HUES48 (cell line): ENCODE measurements at regions not wholly inside any gene's neighbourhood (a gene's known extent, or its start where the extent isn't known, plus 50 kb on each side); places are given as distances from the start of the nearest gene placed in this dataset.

Experiments
- H3K27ac ChIP-seq: one replicate; pipeline ENCODE4 v1.7.0; 2013; ENCODE audit warnings: low read depth, low read length, inconsistent platforms
- H3K27me3 ChIP-seq: 2 replicates; pipeline ENCODE4 v1.6.1; 2013; ENCODE audit warnings: mild to moderate bottlenecking, low read length; ENCODE audit not compliant: control insufficient read depth, insufficient read depth
- H3K36me3 ChIP-seq: 2 replicates; pipeline ENCODE4 v1.6.1; 2013; ENCODE audit warnings: low read length; ENCODE audit not compliant: control insufficient read depth, insufficient read depth
- H3K4me1 ChIP-seq: 2 replicates; pipeline ENCODE4 v1.6.1; 2013; ENCODE audit warnings: mild to moderate bottlenecking, low read length; ENCODE audit not compliant: control insufficient read depth, insufficient read depth
- H3K4me3 ChIP-seq: 2 replicates; pipeline ENCODE4 v1.5.1; 2013; ENCODE audit warnings: mild to moderate bottlenecking, low read depth, low read length
- H3K9ac ChIP-seq: 2 replicates; pipeline ENCODE4 v1.6.1; 2013; ENCODE audit warnings: mild to moderate bottlenecking, low read depth, low read length, moderate library complexity
- H3K9me3 ChIP-seq: 2 replicates; pipeline ENCODE4 v1.6.1; 2013; ENCODE audit warnings: low read length; ENCODE audit not compliant: control insufficient read depth, insufficient read depth

GRCh38 chr11:92122561-92122960 is 102.1 kb upstream of the FAT3 start:
- no peaks in the 10 kb centered on the region for H3K27me3 ChIP-seq
- no peaks in the 10 kb centered on the region for H3K36me3 ChIP-seq
- H3K4me1 ChIP-seq = peaks cover 8% of the 10 kb centered on the region; the same call in 1 of the 2 replicates
- no peaks in the 10 kb centered on the region for H3K9me3 ChIP-seq
- H3K9ac ChIP-seq = no peak overlapping the region
- no peak overlapping the region for H3K27ac ChIP-seq
- H3K4me3 ChIP-seq = no peak overlapping the region

DNA sequence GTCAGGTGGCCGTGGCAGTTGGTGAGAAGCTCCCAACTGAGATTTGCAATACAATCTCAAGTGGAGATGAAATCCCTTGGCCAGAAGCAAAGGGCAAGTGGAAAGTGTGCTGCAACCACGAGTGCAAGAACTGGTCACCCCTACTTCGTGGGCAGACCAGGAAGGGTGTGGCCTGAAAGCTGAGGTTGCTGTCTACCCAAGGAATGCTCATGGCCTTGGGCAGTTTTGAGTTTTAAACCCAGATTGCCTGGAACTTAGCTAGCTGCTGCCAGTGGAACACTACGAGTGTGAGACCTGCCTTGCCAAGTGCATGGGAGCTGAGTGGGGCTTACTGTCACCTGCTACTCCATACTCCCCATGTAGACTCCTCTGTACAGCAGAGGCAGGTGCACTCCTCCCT is 113.3 kb upstream of the FAT3 start:
- no peaks in the 10 kb centered on the region for H3K36me3 ChIP-seq
- no peak overlapping the region for H3K4me3 ChIP-seq
- no peak overlapping the region for H3K9ac ChIP-seq
- H3K27ac ChIP-seq = no peak overlapping the region
- H3K9me3 ChIP-seq = no peaks in the 10 kb centered on the region
- H3K4me1 ChIP-seq = peaks cover 16% of the 10 kb centered on the region
- H3K27me3 ChIP-seq = no peaks in the 10 kb centered on the region

DNA sequence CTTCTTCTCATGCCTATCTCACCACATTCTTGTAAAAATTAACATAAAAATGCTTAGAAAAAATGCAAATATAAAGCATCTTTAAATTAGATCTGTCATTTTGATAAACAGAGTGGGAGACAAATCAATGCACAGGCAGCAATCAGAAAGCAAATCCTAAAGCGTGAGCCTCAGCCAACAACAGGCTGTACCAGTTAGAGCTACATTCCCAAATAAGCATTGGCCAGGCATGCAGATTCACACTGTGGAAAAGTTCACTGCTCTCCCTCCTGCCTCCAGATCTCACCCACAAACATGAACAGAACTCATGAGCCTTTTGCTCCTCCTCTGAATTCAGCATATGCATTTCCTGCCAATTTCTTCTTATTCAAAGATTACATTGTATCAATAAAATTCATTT is 115.2 kb upstream of the FAT3 start:
- no peaks in the 10 kb centered on the region for H3K27me3 ChIP-seq
- no peaks in the 10 kb centered on the region for H3K9me3 ChIP-seq
- peaks cover 21% of the 10 kb centered on the region for H3K4me1 ChIP-seq
- H3K9ac ChIP-seq = no peak overlapping the region
- H3K36me3 ChIP-seq = no peaks in the 10 kb centered on the region
- no peak overlapping the region for H3K4me3 ChIP-seq
- H3K27ac ChIP-seq = no peak overlapping the region

DNA sequence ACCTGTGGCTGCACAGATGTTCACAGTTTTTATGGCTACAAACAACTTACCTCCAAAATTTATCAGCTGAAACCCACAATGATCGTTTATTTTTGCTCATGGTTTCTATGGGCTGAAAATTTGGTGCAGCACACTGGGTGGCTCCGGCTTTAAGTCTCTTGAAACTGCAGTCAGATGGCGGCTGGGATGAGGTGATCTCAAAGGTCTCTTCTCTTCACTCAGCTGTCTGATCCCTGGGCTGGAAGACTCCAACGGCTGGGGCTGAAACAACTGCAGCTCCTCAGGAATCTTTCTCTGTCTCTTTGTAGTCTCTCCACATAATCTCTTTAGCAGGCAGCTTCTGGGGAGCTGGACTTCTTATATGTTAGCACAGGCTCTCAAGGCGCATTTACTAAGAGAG is 117.3 kb upstream of the FAT3 start:
- Histone ChIP-seq H3K27ac (no peak overlapping the region), H3K36me3 (no peaks in the 10 kb centered on the region), H3K9me3 (no peaks in the 10 kb centered on the region), H3K4me3 (no peak overlapping the region), H3K27me3 (no peaks in the 10 kb centered on the region), H3K4me1 (peaks cover 33% of the 10 kb centered on the region), H3K9ac (no peak overlapping the region)

GRCh38 chr11:92104349-92104748 is 120.3 kb upstream of the FAT3 start:
- H3K4me1 ChIP-seq = peaks cover 34% of the 10 kb centered on the region
- H3K4me3 ChIP-seq = no peak overlapping the region
- peak overlapping the region; percentile 21 for H3K27ac ChIP-seq
- no peaks in the 10 kb centered on the region for H3K27me3 ChIP-seq
- no peaks in the 10 kb centered on the region for H3K9me3 ChIP-seq
- H3K36me3 ChIP-seq = no peaks in the 10 kb centered on the region
- H3K9ac ChIP-seq = no peak overlapping the region

GRCh38 chr11:92101920-92102319 is 122.7 kb upstream of the FAT3 start:
- Histone ChIP-seq H3K36me3 (no peaks in the 10 kb centered on the region), H3K4me1 (peaks cover 32% of the 10 kb centered on the region), H3K27ac (no peak overlapping the region), H3K9ac (no peak overlapping the region), H3K27me3 (no peaks in the 10 kb centered on the region), H3K9me3 (no peaks in the 10 kb centered on the region), H3K4me3 (no peak overlapping the region)

GRCh38 chr11:92099183-92099582 is 125.4 kb upstream of the FAT3 start:
- Histone ChIP-seq H3K27me3 (no peaks in the 10 kb centered on the region), H3K4me3 (no peak overlapping the region), H3K9me3 (no peaks in the 10 kb centered on the region), H3K36me3 (no peaks in the 10 kb centered on the region), H3K9ac (no peak overlapping the region), H3K27ac (no peak overlapping the region), H3K4me1 (peaks cover 24% of the 10 kb centered on the region)

- Histone ChIP-seq H3K9me3 (no peaks in the 10 kb centered on the region), H3K4me3 (no peak overlapping the region), H3K4me1 (peaks cover 18% of the 10 kb centered on the region; the same call in 1 of the 2 replicates), H3K9ac (no peak overlapping the region), H3K27ac (no peak overlapping the region), H3K36me3 (no peaks in the 10 kb centered on the region), H3K27me3 (no peaks in the 10 kb centered on the region)
Measured at GRCh38 chr11:92098172-92098571, 126.4 kb upstream of the FAT3 start.

- no peaks in the 10 kb centered on the region for H3K36me3 ChIP-seq
- no peak overlapping the region for H3K27ac ChIP-seq
- no peaks in the 10 kb centered on the region for H3K4me1 ChIP-seq
- no peak overlapping the region for H3K9ac ChIP-seq
- H3K4me3 ChIP-seq = no peak overlapping the region
- no peaks in the 10 kb centered on the region for H3K27me3 ChIP-seq
- no peaks in the 10 kb centered on the region for H3K9me3 ChIP-seq
Measured at GRCh38 chr11:92087725-92088537, 136.7 kb upstream of the FAT3 start.

GRCh38 chr11:92083123-92083522 is 141.5 kb upstream of the FAT3 start:
- no peaks in the 10 kb centered on the region for H3K4me1 ChIP-seq
- no peaks in the 10 kb centered on the region for H3K36me3 ChIP-seq
- no peak overlapping the region for H3K4me3 ChIP-seq
- H3K27ac ChIP-seq = no peak overlapping the region
- H3K9me3 ChIP-seq = no peaks in the 10 kb centered on the region
- H3K9ac ChIP-seq = no peak overlapping the region
- no peaks in the 10 kb centered on the region for H3K27me3 ChIP-seq

DNA sequence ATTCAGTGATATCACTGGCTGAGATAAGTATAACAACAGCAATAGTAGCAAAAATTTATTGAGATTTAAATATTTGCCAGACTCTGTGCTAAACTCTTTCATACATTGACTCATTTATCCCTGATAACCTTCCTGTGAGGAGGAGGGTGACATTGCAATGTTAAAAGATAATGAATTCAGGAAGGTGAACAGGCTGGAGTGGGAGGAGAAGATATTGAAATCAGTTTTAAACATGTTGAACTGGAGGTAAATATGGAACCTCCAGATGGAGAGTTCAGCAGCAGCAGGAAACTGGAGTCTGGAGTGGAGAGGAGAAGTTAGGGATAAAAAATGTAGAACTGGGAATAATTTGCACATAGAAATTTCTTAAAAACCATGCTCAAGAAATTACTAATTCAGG is 142.0 kb upstream of the FAT3 start:
- no peaks in the 10 kb centered on the region for H3K27me3 ChIP-seq
- H3K9me3 ChIP-seq = no peaks in the 10 kb centered on the region
- no peaks in the 10 kb centered on the region for H3K36me3 ChIP-seq
- H3K4me1 ChIP-seq = no peaks in the 10 kb centered on the region
- no peak overlapping the region for H3K27ac ChIP-seq
- H3K4me3 ChIP-seq = no peak overlapping the region
- no peak overlapping the region for H3K9ac ChIP-seq
